K562 (cell line): ENCODE measurements at regions not wholly inside any gene's neighbourhood (a gene's known extent, or its start where the extent isn't known, plus 50 kb on each side); places are given as distances from the start of the nearest gene placed in this dataset.

Experiments used
- ATAC-seq: fragments of 200-7000 bp; cut with Tn5 transposase; 3 replicates; pipeline ENCODE4 v1.9.1; 2020; ENCODE audit warnings: moderate library complexity
- BruUV-seq: library from RNA; stranded (reverse); fragments of 400-500 nt; replicated peaks from 2 replicates; lab custom pipeline; 2021; lab: Mats Ljungman, UMichigan
- CTCF ChIA-PET: fragments of 300-600 bp; formaldehyde crosslinking; extraction: SDS; loops from one replicate; lab custom pipeline; 2021; ENCODE audit warnings: low intra/inter-chr PET ratio; lab: Yijun Ruan, JAX
- POLR2A ChIA-PET: fragments of 300-600, 350-650 bp; sonication (Branson Sonifier 250); formaldehyde crosslinking; extraction: SDS; loops from one replicate; lab custom pipeline; 2021; ENCODE audit warnings: antibody characterized with exemption, inconsistent platforms; lab: Yijun Ruan, JAX
- DNase-seq, 4 experiments: peaks; one replicate each; pipeline versions ENCODE4 v3.0.0 to v3.0.0-alpha.2; 2011 to 2018; ENCODE audit warnings: low spot score in 3 of 4, mixed read lengths in 3 of 4; ENCODE audit errors: extremely low read depth in 1 of 4
- FAIRE-seq: peaks from 2 replicates; lab custom pipeline; 2011; peaks lifted over from hg19 to GRCh38; lab: Jason Lieb, UNC
- H2AFZ ChIP-seq: 2 replicates; pipeline ENCODE4 v1.6.0; 2011; ENCODE audit warnings: low read depth, low read length, control low read depth, inconsistent platforms
- H3K27ac ChIP-seq: fragments of 200-600 bp; 3 replicates; pipeline ENCODE4 v1.8.0; 2011; ENCODE audit warnings: low read depth, mild to moderate bottlenecking, control low read depth, inconsistent platforms, low read length, moderate library complexity, mixed read lengths; ENCODE audit errors: extremely low read depth
- H3K27me3 ChIP-seq, 2 experiments: fragments of 300-600 bp in 1 of 2; 2 replicates in 1 of 2; 3 replicates in 1 of 2; pipeline versions ENCODE4 v1.6.0 to v1.8.0; 2011; ENCODE audit warnings: inconsistent platforms in 2 of 2, low read length in 2 of 2, mild to moderate bottlenecking in 1 of 2, mixed read lengths in 1 of 2, moderate library complexity in 1 of 2; ENCODE audit not compliant: control insufficient read depth in 2 of 2, insufficient read depth in 2 of 2
- H3K36me3 ChIP-seq: fragments of 300-600 bp; 3 replicates; pipeline ENCODE4 v1.8.0; 2011; ENCODE audit warnings: mild to moderate bottlenecking, low read length, inconsistent platforms; ENCODE audit not compliant: control insufficient read depth, insufficient read depth
- H3K4me1 ChIP-seq, 2 experiments: fragments of 200-600 bp in 1 of 2; replicated peaks in 1 of 2; 2 replicates in 1 of 2; 3 replicates in 1 of 2; pipeline versions ENCODE4 v1.5.1 to v1.8.0; 2011; ENCODE audit warnings: inconsistent platforms in 2 of 2, low read length in 2 of 2, mild to moderate bottlenecking in 1 of 2, mixed read lengths in 1 of 2, moderate library complexity in 1 of 2; ENCODE audit not compliant: control insufficient read depth in 2 of 2, insufficient read depth in 2 of 2
- H3K4me2 ChIP-seq: 2 replicates; pipeline ENCODE4 v1.6.1; 2011; ENCODE audit warnings: low read length, control low read depth, inconsistent platforms, mixed read lengths; ENCODE audit not compliant: insufficient read depth
- H3K4me3 ChIP-seq: fragments of 200-600 bp; sonication (generic), shearing (Covaris generic); 2 replicates; pipeline ENCODE4 v1.5.1; 2016; ENCODE audit warnings: control low read depth, inconsistent platforms
- H3K79me2 ChIP-seq: fragments of 200-600 bp; 3 replicates; pipeline ENCODE4 v1.8.0; 2011; ENCODE audit warnings: low read length, inconsistent platforms; ENCODE audit not compliant: control insufficient read depth, insufficient read depth
- H3K9ac ChIP-seq, 2 experiments: 2 replicates each; pipeline versions ENCODE4 v1.6.0 to v1.6.1; 2011; ENCODE audit warnings: low read depth in 2 of 2, low read length in 2 of 2, control low read depth in 1 of 2, inconsistent platforms in 1 of 2, mild to moderate bottlenecking in 1 of 2, mixed read lengths in 1 of 2; ENCODE audit not compliant: insufficient read depth in 1 of 2
- H3K9me1 ChIP-seq: one replicate; pipeline ENCODE4 v1.6.0; 2011; ENCODE audit warnings: inconsistent platforms, mild to moderate bottlenecking, low read length, moderate library complexity; ENCODE audit not compliant: control insufficient read depth, insufficient read depth
- H3K9me3 ChIP-seq: replicated peaks from 2 replicates; pipeline ENCODE4 v1.5.1; 2011; ENCODE audit warnings: low read depth, low read length, inconsistent platforms; ENCODE audit not compliant: control insufficient read depth, insufficient read depth
- H4K20me1 ChIP-seq: replicated peaks from 2 replicates; pipeline ENCODE4 v1.6.1; 2011; ENCODE audit warnings: low read length, inconsistent platforms, mixed read lengths; ENCODE audit not compliant: control insufficient read depth, insufficient read depth
- CREB3 ChIP-seq: fragments of 450-650 bp; conservative IDR thresholded peaks from 2 replicates; pipeline ENCODE4 v1.6.1; 2016; ENCODE audit warnings: missing genetic modification characterization, low read depth, mild to moderate bottlenecking, missing compliant biosample characterization, moderate library complexity
- ESRRA ChIP-seq: fragments of 450-650 bp; IDR thresholded peaks from 2 replicates; pipeline ENCODE4 v1.6.1; 2014; ENCODE audit warnings: low read depth, mild to moderate bottlenecking, moderate library complexity, borderline replicate concordance
- FOSL1 ChIP-seq: fragments of 200-800 bp; sonication (Bioruptor generic); conservative IDR thresholded peaks from 2 replicates; pipeline ENCODE4 v1.6.1; 2016; ENCODE audit warnings: missing genetic modification characterization, missing compliant biosample characterization
- SP2 ChIP-seq: IDR thresholded peaks from 2 replicates; pipeline ENCODE4 v1.6.1; 2011; ENCODE audit warnings: mild to moderate bottlenecking, low read depth, low read length, moderate library complexity; ENCODE audit not compliant: poor library complexity, severe bottlenecking; ENCODE audit errors: extremely low read depth
- WGBS: fragments of 100-300 bp; shearing (Covaris generic); methylation state at CpG from one replicate; pipeline ENCODE4 v1.1.6; 2016; ENCODE audit warnings: low coverage, mixed read lengths; ENCODE audit not compliant: insufficient coverage; ENCODE audit errors: missing lambda C conversion rate; 5-methylcytosine and 5-hydroxymethylcytosine counted together
- in situ Hi-C: fragments of 300-500 bp; cut with MboI; formaldehyde crosslinking; loops from 4 replicates; pipeline ENCODE4 v1.15.0; 2018; ENCODE audit warnings: inconsistent platforms, mixed read lengths
- intact Hi-C: fragments of 100-400 bp; cut with micrococcal nuclease; formaldehyde crosslinking; loops from 2 replicates; pipeline ENCODE4 v1.14.2; 2022

- in situ Hi-C loops = no loop called here
- intact Hi-C loops = no loop called here
- DNase-seq = peak in 1 of 4 experiments; percentile 1
- no peaks in the 10 kb centered on the region for H3K79me2 ChIP-seq
- no TSS peak for BruUV-seq
- no peaks in the 10 kb centered on the region; a peak in 1 of 5 replicates for H3K27me3 ChIP-seq
- H3K9ac ChIP-seq = no peak overlapping the region
- no peak overlapping the region for H3K4me2 ChIP-seq
- H3K27ac ChIP-seq = no peak overlapping the region
- H3K9me1 ChIP-seq = no peaks in the 10 kb centered on the region
- CTCF ChIA-PET = no interaction called here
- no peak overlapping the region for H2AFZ ChIP-seq
- H3K9me3 ChIP-seq = no peaks in the 10 kb centered on the region
- 0% methylated on average over 3 of the region's 3 CpGs for WGBS
- POLR2A ChIA-PET = no interaction called here
- no peak for FAIRE-seq
- no peak overlapping the region for H3K4me3 ChIP-seq
- H4K20me1 ChIP-seq = no peaks in the 10 kb centered on the region
- TF ChIP-seq ESRRA (no peak), CREB3 (tag) (no peak), FOSL1 (tag) (peak; percentile 59), SP2 (no peak)
- ATAC-seq = no peak
- no peaks in the 10 kb centered on the region for H3K4me1 ChIP-seq
- H3K36me3 ChIP-seq = no peaks in the 10 kb centered on the region
These were observed 257.8 kb upstream of the CCDC196 start for GRCh38 chr14:66228267-66228970.
